ENCODE measurements at regions not wholly inside any gene's neighbourhood (a gene's known extent, or its start where the extent isn't known, plus 50 kb on each side); places are given as distances from the start of the nearest gene placed in this dataset.
A peak's percentile ranks its signal among the peaks of the same experiment; 100 is the strongest.

DNA sequence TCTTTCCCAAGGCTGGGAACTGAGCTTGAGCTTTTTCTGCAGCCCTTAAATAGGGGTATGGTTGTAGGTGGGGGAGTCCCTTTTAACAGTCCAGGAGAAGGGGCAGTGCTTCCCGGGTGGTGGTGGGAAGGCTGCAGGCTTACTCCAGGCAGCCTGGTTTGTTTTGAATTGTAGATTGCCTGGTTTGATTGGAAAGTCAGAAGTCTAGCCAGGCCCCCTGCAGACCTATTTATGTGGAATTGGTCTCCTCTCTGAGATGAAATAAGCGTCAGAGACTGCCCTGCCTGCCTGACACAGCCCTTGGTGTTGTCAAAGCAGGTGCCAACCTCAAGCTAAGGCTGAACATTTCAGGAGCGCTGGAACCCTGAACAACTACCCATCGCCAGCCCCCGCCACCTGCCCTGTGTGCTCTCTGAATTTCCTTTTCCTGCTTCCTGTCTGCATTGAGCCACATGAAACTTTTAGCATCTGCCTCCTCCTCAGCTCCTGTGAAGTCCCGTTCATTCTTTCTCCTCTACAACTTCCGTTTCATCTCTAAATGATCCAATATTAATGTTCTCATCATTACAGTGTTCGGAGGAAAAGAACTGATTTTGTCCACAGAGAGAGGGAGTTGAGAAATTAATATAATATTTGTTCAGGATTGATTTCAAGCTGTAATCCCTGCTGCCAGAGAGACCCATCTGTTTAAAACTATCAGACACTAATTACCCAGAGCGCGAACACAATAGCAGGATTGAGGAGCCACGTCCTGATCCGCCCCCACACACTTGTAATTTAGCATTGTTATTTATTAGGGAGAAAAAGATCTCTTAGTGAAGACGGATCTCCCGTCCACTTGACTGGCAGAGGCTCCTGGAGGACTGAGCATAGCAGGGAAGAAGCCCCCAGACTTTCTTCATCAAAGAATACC lies 136.5 kb downstream of the TRIM29 start:
- Histone ChIP-seq H3K9ac (no peak overlapping the region), H3K9me3 (ENCODE audit: low read depth) (no peaks in the 10 kb centered on the region), H3F3A (ENCODE audit: insufficient read depth) (no peaks in the 10 kb centered on the region), H3K4me1 (ENCODE audit: insufficient read depth) (no peaks in the 10 kb centered on the region), H3K4me3 (no peak overlapping the region), H3K36me3 (ENCODE audit: low read depth) (no peaks in the 10 kb centered on the region), H2AFZ (no peak overlapping the region), H3K79me2 (ENCODE audit: insufficient read depth) (no peaks in the 10 kb centered on the region), H4K20me1 (ENCODE audit: insufficient read depth) (no peaks in the 10 kb centered on the region), H3K4me2 (ENCODE audit: unreplicated experiment) (no peak overlapping the region), H3K27me3 (replicated peaks; ENCODE audit: insufficient read depth) (peaks cover 42% of the 10 kb centered on the region), H3K9me2 (ENCODE audit: insufficient read depth) (no peaks in the 10 kb centered on the region), H3K27ac (no peak overlapping the region)
- WGBS, 2 experiments (ENCODE audit: low coverage in 1 of 2, low lambda C conversion rate in 2 of 2, missing lambda C conversion rate in 2 of 2) = 8% methylated on average over 14 of the region's 14 CpGs
- no peak for DNase-seq
- TF ChIP-seq EZH2 (IDR thresholded peaks at IDR 0.05; ENCODE audit: insufficient read depth, poor library complexity, severe bottlenecking) = no peak
- in situ Hi-C loops (cut with MboI) = no loop called here

GRCh38 chr11:119999220-119999619 lies 138.7 kb downstream of the TRIM29 start:
- no peak overlapping the region for H2AFZ ChIP-seq
- no peaks in the 10 kb centered on the region for H4K20me1 ChIP-seq (ENCODE audit: insufficient read depth)
- H3K27ac ChIP-seq = no peak overlapping the region
- peak; percentile 5 for DNase-seq
- H3K4me1 ChIP-seq (ENCODE audit: insufficient read depth) = no peaks in the 10 kb centered on the region
- H3K9me2 ChIP-seq (ENCODE audit: insufficient read depth) = no peaks in the 10 kb centered on the region
- in situ Hi-C loops (cut with MboI) = no loop called here
- peaks cover 56% of the 10 kb centered on the region for H3K27me3 ChIP-seq (replicated peaks; ENCODE audit: insufficient read depth)
- WGBS, 2 experiments (ENCODE audit: low coverage in 1 of 2, low lambda C conversion rate in 2 of 2, missing lambda C conversion rate in 2 of 2) = 12 to 14% methylated on average over 2 of the region's 2 CpGs
- no peaks in the 10 kb centered on the region for H3K9me3 ChIP-seq (ENCODE audit: low read depth)
- H3K4me2 ChIP-seq (ENCODE audit: unreplicated experiment) = no peak overlapping the region
- no peaks in the 10 kb centered on the region for H3F3A ChIP-seq (ENCODE audit: insufficient read depth)
- H3K4me3 ChIP-seq = no peak overlapping the region
- H3K9ac ChIP-seq = no peak overlapping the region
- TF ChIP-seq EZH2 (IDR thresholded peaks at IDR 0.05; ENCODE audit: insufficient read depth, poor library complexity, severe bottlenecking) (no peak), EZH2phosphoT487 (IDR thresholded peaks at IDR 0.05; ENCODE audit: insufficient read depth, low read depth) (no peak)
- H3K79me2 ChIP-seq (ENCODE audit: insufficient read depth) = no peaks in the 10 kb centered on the region
- H3K36me3 ChIP-seq (ENCODE audit: low read depth) = no peaks in the 10 kb centered on the region

DNA sequence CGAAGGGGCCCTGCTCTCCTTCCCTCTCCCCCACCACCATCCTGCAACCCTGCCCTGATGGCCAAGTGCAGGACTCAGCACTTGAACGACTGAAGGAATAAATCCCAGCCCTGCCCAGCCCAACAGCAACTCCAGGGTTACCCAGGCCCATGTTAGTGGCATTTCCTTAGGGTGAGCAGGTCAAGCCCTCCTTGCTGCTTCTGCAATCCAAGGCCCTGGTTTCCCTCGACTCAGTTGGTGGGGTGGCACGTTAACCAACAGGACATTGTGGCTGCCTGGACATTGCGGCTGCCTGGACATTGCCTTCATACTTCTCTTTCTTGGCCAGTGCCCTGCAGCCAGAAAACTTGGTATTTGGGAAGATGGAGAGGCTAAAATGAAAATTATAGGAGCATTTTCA lies 141.4 kb downstream of the TRIM29 start:
- no peaks in the 10 kb centered on the region for H3K9me2 ChIP-seq (ENCODE audit: insufficient read depth)
- no peak overlapping the region for H3K4me2 ChIP-seq (ENCODE audit: unreplicated experiment)
- DNase-seq = no peak
- H3F3A ChIP-seq (ENCODE audit: insufficient read depth) = no peaks in the 10 kb centered on the region
- H3K27me3 ChIP-seq (replicated peaks; ENCODE audit: insufficient read depth) = peaks cover 39% of the 10 kb centered on the region
- no peak overlapping the region for H2AFZ ChIP-seq
- H3K27ac ChIP-seq = no peak overlapping the region
- no peak overlapping the region for H3K4me3 ChIP-seq
- H3K9ac ChIP-seq = no peak overlapping the region
- no peaks in the 10 kb centered on the region for H3K79me2 ChIP-seq (ENCODE audit: insufficient read depth)
- WGBS, 2 experiments (ENCODE audit: low coverage in 1 of 2, low lambda C conversion rate in 2 of 2, missing lambda C conversion rate in 2 of 2) = 31 to 33% methylated on average over 5 of the region's 5 CpGs
- H3K4me1 ChIP-seq (ENCODE audit: insufficient read depth) = no peaks in the 10 kb centered on the region
- TF ChIP-seq EZH2 (IDR thresholded peaks at IDR 0.05; ENCODE audit: insufficient read depth, poor library complexity, severe bottlenecking) (no peak), EZH2phosphoT487 (IDR thresholded peaks at IDR 0.05; ENCODE audit: insufficient read depth, low read depth) (no peak)
- H3K9me3 ChIP-seq (ENCODE audit: low read depth) = no peaks in the 10 kb centered on the region
- H3K36me3 ChIP-seq (ENCODE audit: low read depth) = no peaks in the 10 kb centered on the region
- in situ Hi-C loops (cut with MboI) = no loop called here
- no peaks in the 10 kb centered on the region for H4K20me1 ChIP-seq (ENCODE audit: insufficient read depth)

GRCh38 chr11:119995730-119996491 lies 142.0 kb downstream of the TRIM29 start:
- in situ Hi-C loops (cut with MboI) = no loop called here

More at GRCh38 chr11:119995730-119996491, 142.0 kb downstream of the TRIM29 start:
- no peak for TF ChIP-seq EZH2phosphoT487 (IDR thresholded peaks at IDR 0.05; ENCODE audit: insufficient read depth, low read depth)
- no peak for TF ChIP-seq EZH2 (IDR thresholded peaks at IDR 0.05; ENCODE audit: insufficient read depth, poor library complexity, severe bottlenecking)
- H3K27ac ChIP-seq = no peak overlapping the region
- no peak for DNase-seq
- H3K9me3 ChIP-seq (ENCODE audit: low read depth) = no peaks in the 10 kb centered on the region
- no peaks in the 10 kb centered on the region for H3K79me2 ChIP-seq (ENCODE audit: insufficient read depth)
- no peaks in the 10 kb centered on the region for H3F3A ChIP-seq (ENCODE audit: insufficient read depth)
- no peak overlapping the region for H2AFZ ChIP-seq
- H3K4me1 ChIP-seq (ENCODE audit: insufficient read depth) = no peaks in the 10 kb centered on the region
- no peak overlapping the region for H3K4me2 ChIP-seq (ENCODE audit: unreplicated experiment)
- H3K36me3 ChIP-seq (ENCODE audit: low read depth) = no peaks in the 10 kb centered on the region
- H4K20me1 ChIP-seq (ENCODE audit: insufficient read depth) = no peaks in the 10 kb centered on the region
- no peaks in the 10 kb centered on the region for H3K9me2 ChIP-seq (ENCODE audit: insufficient read depth)
- peaks cover 38% of the 10 kb centered on the region for H3K27me3 ChIP-seq (replicated peaks; ENCODE audit: insufficient read depth)
- no peak overlapping the region for H3K9ac ChIP-seq
- WGBS, 2 experiments (ENCODE audit: low coverage in 1 of 2, low lambda C conversion rate in 2 of 2, missing lambda C conversion rate in 2 of 2) = 23 to 28% methylated on average over 6 of the region's 6 CpGs
- H3K4me3 ChIP-seq = no peak overlapping the region

Measured in GM23248 (cell line).